ENCODE measurements at regions not wholly inside any gene's neighbourhood (a gene's known extent, or its start where the extent isn't known, plus 50 kb on each side); places are given as distances from the start of the nearest gene placed in this dataset.

- no peak for TF ChIP-seq CTCF (IDR thresholded peaks at IDR 0.05; ENCODE audit: low read depth, low read length, poor library complexity, severe bottlenecking)
- TF ChIP-seq EZH2phosphoT487 (IDR thresholded peaks at IDR 0.05; ENCODE audit: borderline replicate concordance, low read length), result no peak
Observed at GRCh38 chr6:144654506-144654905, 369.4 kb downstream of the UTRN start.
